Endodermal cell (in vitro differentiated cells): ENCODE measurements at regions not wholly inside any gene's neighbourhood (a gene's known extent, or its start where the extent isn't known, plus 50 kb on each side); places are given as distances from the start of the nearest gene placed in this dataset.

Experiments used
- DNase-seq: peaks from one replicate; pipeline ENCODE4 v3.0.0-alpha.2; 2017
- H3K27ac ChIP-seq: 2 replicates; pipeline ENCODE4 v1.5.1; 2013; ENCODE audit warnings: mild to moderate bottlenecking, low read depth, low read length, moderate library complexity
- H3K27me3 ChIP-seq: 2 replicates; pipeline ENCODE4 v1.6.1; 2013; ENCODE audit warnings: mild to moderate bottlenecking, low read length, moderate library complexity; ENCODE audit not compliant: insufficient read depth, control insufficient read depth, poor library complexity, severe bottlenecking
- H3K36me3 ChIP-seq: 2 replicates; pipeline ENCODE4 v1.7.0; 2013; ENCODE audit warnings: mild to moderate bottlenecking, low read length, moderate library complexity; ENCODE audit not compliant: control insufficient read depth, insufficient read depth
- H3K4me1 ChIP-seq: one replicate; pipeline ENCODE4 v1.7.0; 2013; ENCODE audit warnings: low read length; ENCODE audit not compliant: control insufficient read depth, insufficient read depth
- H3K4me3 ChIP-seq: 2 replicates; pipeline ENCODE4 v1.5.1; 2013; ENCODE audit warnings: mild to moderate bottlenecking, low read length, moderate library complexity
- H3K9ac ChIP-seq: 2 replicates; pipeline ENCODE4 v1.6.1; 2013; ENCODE audit warnings: mild to moderate bottlenecking, low read length, moderate library complexity; ENCODE audit not compliant: poor library complexity, severe bottlenecking; ENCODE audit errors: extremely low read depth
- H3K9me3 ChIP-seq: 2 replicates; pipeline ENCODE4 v1.6.1; 2013; ENCODE audit warnings: mild to moderate bottlenecking, low read length, moderate library complexity; ENCODE audit not compliant: control insufficient read depth
- H3K27ac Mint-ChIP-seq: 2 replicates; pipeline ENCODE4 v1.8.0; 2020; ENCODE audit warnings: mixed read lengths
- H3K27me3 Mint-ChIP-seq: 2 replicates; pipeline ENCODE4 v1.8.0; 2021; ENCODE audit warnings: mild to moderate bottlenecking, mixed read lengths; ENCODE audit not compliant: insufficient read depth
- H3K36me3 Mint-ChIP-seq: 2 replicates; pipeline ENCODE4 v1.8.0; 2020; ENCODE audit warnings: low read depth, mixed read lengths
- H3K4me1 Mint-ChIP-seq: 2 replicates; pipeline ENCODE4 v1.8.0; 2020; ENCODE audit warnings: mixed read lengths
- H3K4me3 Mint-ChIP-seq: 2 replicates; pipeline ENCODE4 v1.8.0; 2020; ENCODE audit warnings: mild to moderate bottlenecking, moderate library complexity, mixed read lengths
- H3K9me3 Mint-ChIP-seq: 2 replicates; pipeline ENCODE4 v1.8.0; 2020; ENCODE audit warnings: mild to moderate bottlenecking, mixed read lengths
- CTCF ChIP-seq: fragments of 200-600 bp; sonication (generic); conservative IDR thresholded peaks from 2 replicates; pipeline ENCODE4 v1.5.0; 2021; ENCODE audit warnings: antibody characterized with exemption, mild to moderate bottlenecking
- WGBS, 2 experiments: methylation state at CpG; one replicate each; pipeline versions ENCODE4 v1.1.5 to v1.1.7; 2013; ENCODE audit warnings: missing lambda C conversion rate in 2 of 2, mixed read lengths in 1 of 2; ENCODE audit not compliant: insufficient coverage in 1 of 2, insufficient read length in 1 of 2; 5-methylcytosine and 5-hydroxymethylcytosine counted together

- no peak overlapping the region for H3K4me3 ChIP-seq
- H3K4me1 ChIP-seq, result no peaks in the 10 kb centered on the region
- peaks cover 4% of the 10 kb centered on the region for H3K27me3 Mint-ChIP-seq
- H3K4me1 Mint-ChIP-seq, result no peaks in the 10 kb centered on the region
- H3K9ac ChIP-seq, result no peak overlapping the region
- TF ChIP-seq CTCF, result no peak
- H3K36me3 Mint-ChIP-seq, result no peaks in the 10 kb centered on the region
- no peaks in the 10 kb centered on the region for H3K9me3 Mint-ChIP-seq
- no peak for DNase-seq
- no peaks in the 10 kb centered on the region for H3K36me3 ChIP-seq
- no peaks in the 10 kb centered on the region for H3K9me3 ChIP-seq
- H3K27ac Mint-ChIP-seq, result no peak overlapping the region
- 87% methylated on average over 3 of the region's 3 CpGs; no CpG with 5 or more reads in 1 of the 2 experiments for WGBS, 2 experiments
- H3K27ac ChIP-seq, result no peak overlapping the region
- H3K27me3 ChIP-seq, result no peaks in the 10 kb centered on the region
- no peak overlapping the region for H3K4me3 Mint-ChIP-seq
Measured at GRCh38 chr20:10883166-10883565, 209.4 kb upstream of the JAG1 start.

GRCh38 chr20:10893321-10893720 is 219.5 kb upstream of the JAG1 start:
- Histone ChIP-seq H3K4me3 (no peak overlapping the region), H3K36me3 (no peaks in the 10 kb centered on the region), H3K27me3 (no peaks in the 10 kb centered on the region), H3K9me3 (no peaks in the 10 kb centered on the region), H3K27ac (no peak overlapping the region), H3K4me1 (peaks cover 4% of the 10 kb centered on the region), H3K9ac (no peak overlapping the region)
- H3K27ac Mint-ChIP-seq, result no peak overlapping the region
- peaks cover 3% of the 10 kb centered on the region for H3K9me3 Mint-ChIP-seq
- no peak for DNase-seq
- 81 to 86% methylated on average over 1 to 3 of the region's 3 CpGs for WGBS, 2 experiments
- TF ChIP-seq CTCF, result no peak
- H3K4me1 Mint-ChIP-seq, result peaks cover 10% of the 10 kb centered on the region
- peaks cover 7% of the 10 kb centered on the region for H3K27me3 Mint-ChIP-seq
- no peaks in the 10 kb centered on the region for H3K36me3 Mint-ChIP-seq
- no peak overlapping the region for H3K4me3 Mint-ChIP-seq

GRCh38 chr20:10897336-10897735 is 223.5 kb upstream of the JAG1 start:
- Mint-ChIP-seq H3K27ac (no peak overlapping the region), H3K4me1 (peaks cover 10% of the 10 kb centered on the region), H3K36me3 (no peaks in the 10 kb centered on the region), H3K27me3 (peaks cover 4% of the 10 kb centered on the region), H3K4me3 (no peak overlapping the region), H3K9me3 (no peaks in the 10 kb centered on the region)
- Histone ChIP-seq H3K9me3 (no peaks in the 10 kb centered on the region), H3K4me3 (no peak overlapping the region), H3K27ac (no peak overlapping the region), H3K9ac (no peak overlapping the region), H3K36me3 (no peaks in the 10 kb centered on the region), H3K27me3 (no peaks in the 10 kb centered on the region), H3K4me1 (peaks cover 4% of the 10 kb centered on the region)
- DNase-seq, result no peak
- no peak for TF ChIP-seq CTCF
- WGBS, 2 experiments, result 88 to 92% methylated on average over 1 of the region's 1 CpG
